Neural crest cell (in vitro differentiated cells): ENCODE measurements at regions not wholly inside any gene's neighbourhood (a gene's known extent, or its start where the extent isn't known, plus 50 kb on each side); places are given as distances from the start of the nearest gene placed in this dataset.

ENCODE experiments used
- DNase-seq: peaks from one replicate; pipeline ENCODE4 v3.0.0; 2021; ENCODE audit warnings: low read depth, mixed read lengths, low spot score
- H3K27ac Mint-ChIP-seq: one replicate; pipeline ENCODE4 v1.8.0; 2021; ENCODE audit warnings: mild to moderate bottlenecking, mixed read lengths; ENCODE audit not compliant: unreplicated experiment
- H3K27me3 Mint-ChIP-seq: 2 replicates; pipeline ENCODE4 v1.8.0; 2021; ENCODE audit warnings: low read depth, mild to moderate bottlenecking, mixed read lengths
- H3K36me3 Mint-ChIP-seq: 2 replicates; pipeline ENCODE4 v1.8.0; 2021; ENCODE audit warnings: low read depth, mild to moderate bottlenecking, mixed read lengths
- H3K4me1 Mint-ChIP-seq: 2 replicates; pipeline ENCODE4 v1.8.0; 2021; ENCODE audit warnings: mixed read lengths
- H3K4me3 Mint-ChIP-seq: one replicate; pipeline ENCODE4 v1.8.0; 2021; ENCODE audit warnings: mild to moderate bottlenecking, mixed read lengths
- H3K9me3 Mint-ChIP-seq: 2 replicates; pipeline ENCODE4 v1.8.0; 2021; ENCODE audit warnings: mixed read lengths
- CTCF ChIP-seq: fragments of 200-600 bp; sonication (generic); conservative IDR thresholded peaks from 2 replicates; pipeline ENCODE4 v1.5.0; 2021; ENCODE audit warnings: antibody characterized with exemption, mild to moderate bottlenecking

- no peaks in the 10 kb centered on the region for H3K9me3 Mint-ChIP-seq
- no peak overlapping the region for H3K27ac Mint-ChIP-seq
- H3K4me3 Mint-ChIP-seq, result no peak overlapping the region
- no peak for TF ChIP-seq CTCF
- H3K36me3 Mint-ChIP-seq, result no peaks in the 10 kb centered on the region
- H3K27me3 Mint-ChIP-seq, result no peaks in the 10 kb centered on the region
- no peak for DNase-seq
- no peaks in the 10 kb centered on the region for H3K4me1 Mint-ChIP-seq
Observed at GRCh38 chr18:64398320-64398719, 249.4 kb upstream of the LINC00305 start.

GRCh38 chr18:64392202-64392601 lies 243.3 kb upstream of the LINC00305 start:
- no peaks in the 10 kb centered on the region for H3K36me3 Mint-ChIP-seq
- no peaks in the 10 kb centered on the region for H3K27me3 Mint-ChIP-seq
- H3K27ac Mint-ChIP-seq, result no peak overlapping the region
- H3K4me1 Mint-ChIP-seq, result no peaks in the 10 kb centered on the region
- H3K9me3 Mint-ChIP-seq, result no peaks in the 10 kb centered on the region
- no peak for DNase-seq
- no peak overlapping the region for H3K4me3 Mint-ChIP-seq
- TF ChIP-seq CTCF, result no peak

GRCh38 chr18:64384101-64384500 lies 235.2 kb upstream of the LINC00305 start:
- H3K4me1 Mint-ChIP-seq, result peaks cover 6% of the 10 kb centered on the region
- no peaks in the 10 kb centered on the region for H3K9me3 Mint-ChIP-seq
- no peak overlapping the region for H3K4me3 Mint-ChIP-seq

GRCh38 chr18:64380117-64380516 lies 231.2 kb upstream of the LINC00305 start:
- Mint-ChIP-seq H3K4me3 (no peak overlapping the region), H3K27me3 (no peaks in the 10 kb centered on the region), H3K9me3 (no peaks in the 10 kb centered on the region), H3K36me3 (no peaks in the 10 kb centered on the region), H3K27ac (no peak overlapping the region), H3K4me1 (peaks cover 6% of the 10 kb centered on the region)
- no peak for DNase-seq
- TF ChIP-seq CTCF, result no peak

More at GRCh38 chr18:64384101-64384500, 235.2 kb upstream of the LINC00305 start:
- Mint-ChIP-seq H3K27me3 (no peaks in the 10 kb centered on the region), H3K36me3 (no peaks in the 10 kb centered on the region), H3K27ac (no peak overlapping the region)
- no peak for DNase-seq
- TF ChIP-seq CTCF, result no peak

GRCh38 chr18:64379662-64380061 lies 230.8 kb upstream of the LINC00305 start:
- DNase-seq, result no peak
- H3K4me3 Mint-ChIP-seq, result no peak overlapping the region
- TF ChIP-seq CTCF, result no peak
- H3K36me3 Mint-ChIP-seq, result no peaks in the 10 kb centered on the region
- H3K9me3 Mint-ChIP-seq, result no peaks in the 10 kb centered on the region
- H3K27ac Mint-ChIP-seq, result no peak overlapping the region
- H3K4me1 Mint-ChIP-seq, result peaks cover 6% of the 10 kb centered on the region
- no peaks in the 10 kb centered on the region for H3K27me3 Mint-ChIP-seq

- no peak overlapping the region for H3K4me3 Mint-ChIP-seq
- no peak for TF ChIP-seq CTCF
- no peak for DNase-seq
- H3K27me3 Mint-ChIP-seq, result no peaks in the 10 kb centered on the region
- peaks cover 2% of the 10 kb centered on the region for H3K36me3 Mint-ChIP-seq
- H3K9me3 Mint-ChIP-seq, result peaks cover 2% of the 10 kb centered on the region
- H3K27ac Mint-ChIP-seq, result no peak overlapping the region
- peaks cover 6% of the 10 kb centered on the region for H3K4me1 Mint-ChIP-seq
Observed at GRCh38 chr18:64377446-64377845, 228.6 kb upstream of the LINC00305 start.
